HEK293 (cell line): ENCODE measurements at regions not wholly inside any gene's neighbourhood (a gene's known extent, or its start where the extent isn't known, plus 50 kb on each side); places are given as distances from the start of the nearest gene placed in this dataset.

Experiments used
- KLF1 ChIP-seq: fragments of 450-650 bp; formaldehyde crosslinking; IDR thresholded peaks from 2 replicates; pipeline ENCODE4 v1.5.1; 2016; ENCODE audit warnings: missing biosample characterization, missing genetic modification characterization
- PATZ1 ChIP-seq: fragments of 450-650 bp; formaldehyde crosslinking; IDR thresholded peaks from 2 replicates; pipeline ENCODE4 v1.5.1; 2016; ENCODE audit warnings: missing biosample characterization, missing genetic modification characterization
- PRDM10 ChIP-seq: fragments of 450-650 bp; formaldehyde crosslinking; IDR thresholded peaks from 2 replicates; pipeline ENCODE4 v1.5.1; 2016; ENCODE audit warnings: missing biosample characterization, missing genetic modification characterization
- TCF7L2 ChIP-seq: IDR thresholded peaks from 2 replicates; pipeline ENCODE4 v1.6.1; 2011; ENCODE audit warnings: low read depth, mild to moderate bottlenecking, inconsistent platforms, low read length, moderate library complexity, borderline replicate concordance
- ZNF175 ChIP-seq: fragments of 450-650 bp; formaldehyde crosslinking; IDR thresholded peaks from 2 replicates; pipeline ENCODE4 v1.5.1; 2016; ENCODE audit warnings: missing biosample characterization, missing genetic modification characterization
- ZNF704 ChIP-seq: fragments of 450-650 bp; formaldehyde crosslinking; IDR thresholded peaks from 2 replicates; pipeline ENCODE4 v1.5.1; 2016; ENCODE audit warnings: missing biosample characterization, missing genetic modification characterization
- TF ChIP-seq, protein P1 (sequence below): fragments of 450-650 bp; formaldehyde crosslinking; IDR thresholded peaks from 2 replicates; pipeline ENCODE4 v1.5.1; 2016; ENCODE audit warnings: missing biosample characterization, missing genetic modification characterization

DNA sequence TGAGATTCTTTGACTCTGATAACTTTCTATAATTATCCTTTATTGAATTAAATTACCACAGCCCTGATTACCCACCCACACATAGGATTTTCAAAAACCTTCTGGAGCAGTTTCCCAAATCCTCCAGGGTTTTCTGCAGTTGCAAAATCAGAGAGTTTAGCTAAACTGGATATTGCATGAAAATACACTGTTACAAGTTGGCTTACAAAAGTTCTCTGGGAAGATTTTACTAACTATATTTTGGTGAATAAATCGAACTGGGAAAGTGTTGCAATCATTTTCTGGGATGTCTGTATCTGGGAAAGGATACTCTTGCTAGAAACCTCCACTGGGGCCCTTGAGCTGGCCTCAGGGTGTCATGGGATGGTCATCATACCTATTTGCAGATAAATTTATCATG lies 97.6 kb upstream of the STMND1 start:
- TF ChIP-seq KLF1 (tag by site-specific recombination) (no peak), PRDM10 (tag by site-specific recombination) (no peak), PATZ1 (tag by site-specific recombination) (no peak), TCF7L2 (no peak), ZNF175 (no peak), ZNF704 (no peak)
- TF ChIP-seq, protein P1, sequence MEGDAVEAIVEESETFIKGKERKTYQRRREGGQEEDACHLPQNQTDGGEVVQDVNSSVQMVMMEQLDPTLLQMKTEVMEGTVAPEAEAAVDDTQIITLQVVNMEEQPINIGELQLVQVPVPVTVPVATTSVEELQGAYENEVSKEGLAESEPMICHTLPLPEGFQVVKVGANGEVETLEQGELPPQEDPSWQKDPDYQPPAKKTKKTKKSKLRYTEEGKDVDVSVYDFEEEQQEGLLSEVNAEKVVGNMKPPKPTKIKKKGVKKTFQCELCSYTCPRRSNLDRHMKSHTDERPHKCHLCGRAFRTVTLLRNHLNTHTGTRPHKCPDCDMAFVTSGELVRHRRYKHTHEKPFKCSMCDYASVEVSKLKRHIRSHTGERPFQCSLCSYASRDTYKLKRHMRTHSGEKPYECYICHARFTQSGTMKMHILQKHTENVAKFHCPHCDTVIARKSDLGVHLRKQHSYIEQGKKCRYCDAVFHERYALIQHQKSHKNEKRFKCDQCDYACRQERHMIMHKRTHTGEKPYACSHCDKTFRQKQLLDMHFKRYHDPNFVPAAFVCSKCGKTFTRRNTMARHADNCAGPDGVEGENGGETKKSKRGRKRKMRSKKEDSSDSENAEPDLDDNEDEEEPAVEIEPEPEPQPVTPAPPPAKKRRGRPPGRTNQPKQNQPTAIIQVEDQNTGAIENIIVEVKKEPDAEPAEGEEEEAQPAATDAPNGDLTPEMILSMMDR (tag by site-specific recombination): no peak
